HG03575 (cell line): ENCODE measurements at regions not wholly inside any gene's neighbourhood (a gene's known extent, or its start where the extent isn't known, plus 50 kb on each side); places are given as distances from the start of the nearest gene placed in this dataset.

Experiments used
- ATAC-seq: cut with Tn5 transposase; IDR thresholded peaks from one replicate; pipeline ENCODE4 v1.9.1; 2021; ENCODE audit not compliant: unreplicated experiment, insufficient number of reproducible peaks, low FRiP score; ENCODE audit errors: extremely low read depth

GRCh38 chr5:3995954-3996619 lies 400.5 kb downstream of the IRX1 start:
- ATAC-seq = no peak

- no peak for ATAC-seq
These were observed 401.2 kb downstream of the IRX1 start for GRCh38 chr5:3996707-3997336.

- ATAC-seq = no peak
These were observed 402.0 kb downstream of the IRX1 start for GRCh38 chr5:3997670-3998069.

GRCh38 chr5:3999929-4000328 lies 404.3 kb downstream of the IRX1 start:
- no peak for ATAC-seq

- ATAC-seq = no peak
These were observed 405.4 kb downstream of the IRX1 start for GRCh38 chr5:4001004-4001403.

GRCh38 chr5:4001758-4002533 lies 406.3 kb downstream of the IRX1 start:
- no peak for ATAC-seq

GRCh38 chr5:4005335-4005734 lies 409.7 kb downstream of the IRX1 start:
- no peak for ATAC-seq

- ATAC-seq = no peak
These were observed 411.4 kb downstream of the IRX1 start for GRCh38 chr5:4007001-4007400.

GRCh38 chr5:4011943-4012342 lies 416.3 kb downstream of the IRX1 start:
- no peak for ATAC-seq

GRCh38 chr5:4013106-4013898 lies 417.7 kb downstream of the IRX1 start:
- ATAC-seq = no peak

GRCh38 chr5:4015709-4016108 lies 420.1 kb downstream of the IRX1 start:
- no peak for ATAC-seq

- no peak for ATAC-seq
These were observed 421.6 kb downstream of the IRX1 start for GRCh38 chr5:4017076-4017803.

- no peak for ATAC-seq
These were observed 422.4 kb downstream of the IRX1 start for GRCh38 chr5:4018007-4018406.

- ATAC-seq = no peak
These were observed 423.6 kb downstream of the IRX1 start for GRCh38 chr5:4019009-4019769.

- no peak for ATAC-seq
These were observed 424.2 kb downstream of the IRX1 start for GRCh38 chr5:4019841-4020240.

GRCh38 chr5:4020400-4020799 lies 424.8 kb downstream of the IRX1 start:
- no peak for ATAC-seq

GRCh38 chr5:4022056-4022670 lies 426.5 kb downstream of the IRX1 start:
- no peak for ATAC-seq
